ENCODE measurements at regions not wholly inside any gene's neighbourhood (a gene's known extent, or its start where the extent isn't known, plus 50 kb on each side); places are given as distances from the start of the nearest gene placed in this dataset.

GRCh38 chr9:30534896-30535295 is 1849.5 kb upstream of the ACO1 start:
- TF ChIP-seq, protein P1, sequence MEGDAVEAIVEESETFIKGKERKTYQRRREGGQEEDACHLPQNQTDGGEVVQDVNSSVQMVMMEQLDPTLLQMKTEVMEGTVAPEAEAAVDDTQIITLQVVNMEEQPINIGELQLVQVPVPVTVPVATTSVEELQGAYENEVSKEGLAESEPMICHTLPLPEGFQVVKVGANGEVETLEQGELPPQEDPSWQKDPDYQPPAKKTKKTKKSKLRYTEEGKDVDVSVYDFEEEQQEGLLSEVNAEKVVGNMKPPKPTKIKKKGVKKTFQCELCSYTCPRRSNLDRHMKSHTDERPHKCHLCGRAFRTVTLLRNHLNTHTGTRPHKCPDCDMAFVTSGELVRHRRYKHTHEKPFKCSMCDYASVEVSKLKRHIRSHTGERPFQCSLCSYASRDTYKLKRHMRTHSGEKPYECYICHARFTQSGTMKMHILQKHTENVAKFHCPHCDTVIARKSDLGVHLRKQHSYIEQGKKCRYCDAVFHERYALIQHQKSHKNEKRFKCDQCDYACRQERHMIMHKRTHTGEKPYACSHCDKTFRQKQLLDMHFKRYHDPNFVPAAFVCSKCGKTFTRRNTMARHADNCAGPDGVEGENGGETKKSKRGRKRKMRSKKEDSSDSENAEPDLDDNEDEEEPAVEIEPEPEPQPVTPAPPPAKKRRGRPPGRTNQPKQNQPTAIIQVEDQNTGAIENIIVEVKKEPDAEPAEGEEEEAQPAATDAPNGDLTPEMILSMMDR (IDR thresholded peaks at IDR 0.05; ENCODE audit: low read depth, low read length): no peak
- TF ChIP-seq EZH2phosphoT487 (IDR thresholded peaks at IDR 0.05; ENCODE audit: low read depth): no peak
